ENCODE measurements at regions not wholly inside any gene's neighbourhood (a gene's known extent, or its start where the extent isn't known, plus 50 kb on each side); places are given as distances from the start of the nearest gene placed in this dataset.

DNA sequence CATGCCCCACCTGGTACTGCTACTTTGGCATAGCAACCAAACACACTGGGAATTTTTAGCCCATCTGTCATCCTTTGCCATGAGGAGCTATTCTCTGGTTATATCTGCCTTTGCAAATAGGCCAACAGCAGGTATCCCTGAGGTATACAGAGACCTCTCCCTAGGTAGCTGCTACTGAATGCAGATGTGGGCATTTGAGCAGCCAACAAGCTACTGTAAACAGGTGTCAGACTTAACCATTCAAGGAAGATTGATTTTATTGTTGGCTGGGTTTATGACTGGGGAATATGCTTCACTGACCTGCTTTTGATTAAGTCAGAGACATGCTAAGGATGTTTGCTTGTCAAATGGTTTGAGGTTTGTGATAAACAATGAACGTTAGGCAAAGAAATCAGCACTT is 183.2 kb downstream of the OXSM start:
- POLR2A ChIA-PET = no interaction called here
- no peak overlapping the region for H3K4me3 Mint-ChIP-seq
- H3K36me3 Mint-ChIP-seq (ENCODE audit: low read depth) = no peaks in the 10 kb centered on the region
- intact Hi-C loops (cut with micrococcal nuclease) = no loop called here
- TF ChIP-seq, protein P1, sequence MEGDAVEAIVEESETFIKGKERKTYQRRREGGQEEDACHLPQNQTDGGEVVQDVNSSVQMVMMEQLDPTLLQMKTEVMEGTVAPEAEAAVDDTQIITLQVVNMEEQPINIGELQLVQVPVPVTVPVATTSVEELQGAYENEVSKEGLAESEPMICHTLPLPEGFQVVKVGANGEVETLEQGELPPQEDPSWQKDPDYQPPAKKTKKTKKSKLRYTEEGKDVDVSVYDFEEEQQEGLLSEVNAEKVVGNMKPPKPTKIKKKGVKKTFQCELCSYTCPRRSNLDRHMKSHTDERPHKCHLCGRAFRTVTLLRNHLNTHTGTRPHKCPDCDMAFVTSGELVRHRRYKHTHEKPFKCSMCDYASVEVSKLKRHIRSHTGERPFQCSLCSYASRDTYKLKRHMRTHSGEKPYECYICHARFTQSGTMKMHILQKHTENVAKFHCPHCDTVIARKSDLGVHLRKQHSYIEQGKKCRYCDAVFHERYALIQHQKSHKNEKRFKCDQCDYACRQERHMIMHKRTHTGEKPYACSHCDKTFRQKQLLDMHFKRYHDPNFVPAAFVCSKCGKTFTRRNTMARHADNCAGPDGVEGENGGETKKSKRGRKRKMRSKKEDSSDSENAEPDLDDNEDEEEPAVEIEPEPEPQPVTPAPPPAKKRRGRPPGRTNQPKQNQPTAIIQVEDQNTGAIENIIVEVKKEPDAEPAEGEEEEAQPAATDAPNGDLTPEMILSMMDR (IDR thresholded peaks at IDR 0.05) = no peak
- CTCF ChIA-PET = no interaction called here
- H3K4me1 Mint-ChIP-seq = no peaks in the 10 kb centered on the region
- DNase-seq = no peak
- H3K9me3 Mint-ChIP-seq = no peaks in the 10 kb centered on the region
- H3K27me3 Mint-ChIP-seq = no peaks in the 10 kb centered on the region
- H3K27ac Mint-ChIP-seq = no peak overlapping the region
- ATAC-seq (ENCODE audit: low read depth) = no peak

DNA sequence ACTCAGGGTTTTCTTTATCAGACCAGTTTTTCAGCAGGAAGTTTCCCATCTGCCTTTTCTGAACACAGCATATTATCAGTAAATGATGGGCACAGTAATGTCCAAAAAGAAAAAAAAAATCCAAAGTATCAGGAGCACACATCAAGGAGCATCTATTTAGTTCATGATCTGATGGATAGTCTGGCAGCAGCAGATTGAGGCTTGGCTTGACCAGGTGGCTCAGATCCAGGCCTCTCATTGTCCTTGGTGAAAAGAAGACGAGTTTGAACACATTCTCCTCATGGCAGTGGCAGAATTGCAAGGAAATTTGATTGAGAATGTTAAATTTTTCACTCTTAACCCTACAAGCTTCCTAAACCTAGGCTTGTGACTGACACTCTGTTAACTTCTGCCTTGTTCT is 192.9 kb downstream of the OXSM start:
- Mint-ChIP-seq H3K4me1 (no peaks in the 10 kb centered on the region), H3K9me3 (no peaks in the 10 kb centered on the region), H3K36me3 (ENCODE audit: low read depth) (no peaks in the 10 kb centered on the region), H3K27ac (no peak overlapping the region), H3K4me3 (no peak overlapping the region), H3K27me3 (peaks cover 2% of the 10 kb centered on the region)
- CTCF ChIA-PET = interaction anchor here (0.6 kb wide), 1 partner anchor 503 kb away, joined by 3 read pairs; no protein-coding TSS in a partner anchor
- no peak for DNase-seq
- intact Hi-C loops (cut with micrococcal nuclease) = no loop called here
- TF ChIP-seq, protein P1 (IDR thresholded peaks at IDR 0.05) = no peak
- POLR2A ChIA-PET = no interaction called here
- ATAC-seq (ENCODE audit: low read depth) = no peak

DNA sequence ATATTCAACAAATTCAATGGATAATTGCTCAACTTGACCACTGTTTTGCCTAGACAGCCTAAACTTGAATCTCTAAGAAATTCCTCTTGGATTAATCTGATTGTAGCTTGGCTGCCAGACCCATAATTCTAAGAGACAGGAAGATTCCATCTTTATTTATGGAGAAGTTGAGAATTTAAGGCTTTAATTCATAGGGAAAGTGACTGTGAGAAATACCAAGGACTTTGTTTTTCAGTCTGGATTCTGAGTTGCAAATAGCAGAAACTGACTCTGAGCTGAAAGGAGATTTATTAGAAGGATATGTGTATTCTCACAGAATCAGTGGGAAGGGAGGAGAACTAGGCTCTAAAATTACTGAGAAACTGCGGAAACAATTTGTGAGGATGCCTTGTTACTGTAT is 195.7 kb downstream of the OXSM start:
- Mint-ChIP-seq H3K36me3 (ENCODE audit: low read depth) (no peaks in the 10 kb centered on the region), H3K27me3 (peaks cover 2% of the 10 kb centered on the region), H3K4me1 (no peaks in the 10 kb centered on the region), H3K27ac (no peak overlapping the region), H3K9me3 (no peaks in the 10 kb centered on the region), H3K4me3 (no peak overlapping the region)
- intact Hi-C loops (cut with micrococcal nuclease) = no loop called here
- no peak for DNase-seq
- ChIA-PET CTCF (no interaction called here), POLR2A (no interaction called here)
- TF ChIP-seq, protein P1 (IDR thresholded peaks at IDR 0.05) = no peak
- no peak for ATAC-seq (ENCODE audit: low read depth)

DNA sequence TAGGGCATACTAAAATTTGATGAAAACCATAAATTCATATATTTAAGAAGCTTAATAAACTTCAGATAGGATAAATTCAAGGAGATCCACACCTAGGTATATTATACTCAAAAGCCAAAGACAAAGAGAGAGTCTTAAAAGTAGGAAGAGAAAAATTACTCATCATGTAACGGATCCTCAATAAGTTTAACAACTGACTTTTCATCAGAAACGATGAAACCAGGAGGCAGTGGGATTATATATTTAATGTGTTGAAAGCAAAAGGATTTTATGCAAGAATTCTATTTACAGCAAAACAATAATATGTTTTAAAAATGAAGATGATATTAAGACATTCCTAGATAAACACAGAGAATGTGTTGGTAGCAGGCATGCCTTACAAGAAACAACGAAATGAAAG is 202.7 kb downstream of the OXSM start:
- TF ChIP-seq, protein P1 (IDR thresholded peaks at IDR 0.05) = no peak

DNA sequence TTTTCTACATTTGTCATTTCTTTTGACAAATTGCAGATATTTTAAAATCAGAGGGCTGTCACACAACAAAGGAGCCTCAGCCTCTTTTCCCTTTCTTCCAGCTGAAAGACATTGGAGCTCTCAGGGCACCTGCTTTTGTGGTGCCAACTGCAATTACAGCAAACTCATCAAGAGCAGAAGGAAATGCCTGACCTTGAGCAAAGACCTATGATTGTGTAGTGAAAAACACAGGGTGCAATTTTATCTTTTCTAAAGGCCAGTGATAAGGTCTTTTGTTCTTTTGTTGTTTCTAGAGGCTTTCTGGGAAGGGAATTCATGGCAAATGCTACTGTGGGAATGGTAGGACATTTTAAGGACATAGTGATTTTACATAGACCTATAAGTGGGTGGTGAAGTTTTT is 214.3 kb downstream of the OXSM start:
- Mint-ChIP-seq H3K36me3 (ENCODE audit: low read depth) (no peaks in the 10 kb centered on the region), H3K9me3 (no peaks in the 10 kb centered on the region), H3K27me3 (no peaks in the 10 kb centered on the region), H3K4me3 (no peak overlapping the region), H3K4me1 (no peaks in the 10 kb centered on the region), H3K27ac (no peak overlapping the region)
- ATAC-seq (ENCODE audit: low read depth) (no peak), DNase-seq (no peak)
- CTCF ChIA-PET = no interaction called here
- intact Hi-C loops (cut with micrococcal nuclease) = no loop called here
- POLR2A ChIA-PET = no interaction called here
- TF ChIP-seq, protein P1 (IDR thresholded peaks at IDR 0.05) = no peak

More for the DNA sequence above, 202.7 kb downstream of the OXSM start:
- Mint-ChIP-seq H3K27me3 (no peaks in the 10 kb centered on the region), H3K9me3 (peaks cover 21% of the 10 kb centered on the region), H3K4me1 (no peaks in the 10 kb centered on the region), H3K4me3 (no peak overlapping the region), H3K36me3 (ENCODE audit: low read depth) (no peaks in the 10 kb centered on the region), H3K27ac (no peak overlapping the region)
- ChIA-PET CTCF (no interaction called here), POLR2A (no interaction called here)
- intact Hi-C loops (cut with micrococcal nuclease) = no loop called here
- DNase-seq (no peak), ATAC-seq (ENCODE audit: low read depth) (no peak)

Data from activated B cell treated with CpG ODN at 0.5 μM for 24 hours (primary cell).